Spleen (tissue), 11 donors: ENCODE measurements at regions not wholly inside any gene's neighbourhood (a gene's known extent, or its start where the extent isn't known, plus 50 kb on each side); places are given as distances from the start of the nearest gene placed in this dataset.

Experiments
- DNase-seq: peaks from one replicate; pipeline ENCODE4 v3.0.0-alpha.2; 2020
- H3K27ac ChIP-seq, 8 donors: fragments of 200-600 bp; sonication (generic) in 7 of 8; 1 replicate in 4 of 8; 2 replicates in 4 of 8; pipeline versions ENCODE4 v1.5.0 to v1.8.0; 2016 to 2021; ENCODE audit warnings: inconsistent platforms in 4 of 8, mild to moderate bottlenecking in 4 of 8, moderate library complexity in 1 of 8
- H3K27me3 ChIP-seq, 7 donors: fragments of 200-600 bp; sonication (generic) in 6 of 7; replicated peaks in 1 of 7; 1 replicate in 4 of 7; 2 replicates in 3 of 7; pipeline versions ENCODE4 v1.5.0 to v1.8.0; 2016 to 2021; ENCODE audit warnings: inconsistent platforms in 3 of 7, mild to moderate bottlenecking in 1 of 7
- H3K36me3 ChIP-seq, 6 donors: fragments of 200-600 bp; sonication (generic) in 5 of 6; 1 replicate in 4 of 6; 2 replicates in 2 of 6; pipeline versions ENCODE4 v1.5.0 to v1.8.0; 2016 to 2021; ENCODE audit warnings: inconsistent platforms in 2 of 6
- H3K4me1 ChIP-seq, 6 donors: fragments of 200-600 bp; sonication (generic) in 5 of 6; 1 replicate in 3 of 6; 2 replicates in 3 of 6; pipeline versions ENCODE4 v1.5.0 to v1.8.0; 2016 to 2021; ENCODE audit warnings: inconsistent platforms in 3 of 6
- H3K4me3 ChIP-seq, 8 donors: fragments of 200-600 bp; sonication (generic) in 7 of 8; 1 replicate in 4 of 8; 2 replicates in 4 of 8; pipeline versions ENCODE4 v1.5.0 to v1.8.0; 2016 to 2021; ENCODE audit warnings: inconsistent platforms in 4 of 8, mild to moderate bottlenecking in 4 of 8, moderate library complexity in 2 of 8
- H3K9me3 ChIP-seq, 8 donors: fragments of 200-600 bp; sonication (generic) in 7 of 8; 1 replicate in 4 of 8; 2 replicates in 4 of 8; pipeline versions ENCODE4 v1.5.0 to v1.8.0; 2016 to 2021; ENCODE audit warnings: inconsistent platforms in 4 of 8
- CTCF ChIP-seq, 11 experiments: fragments of 200-600 bp in 7 of 11; fragments of 450-650 bp in 4 of 11; sonication (generic) in 4 of 11; IDR thresholded peaks in 8 of 11; conservative IDR thresholded peaks in 3 of 11; 1 replicate in 7 of 11; 2 replicates in 4 of 11; pipeline versions ENCODE4 v1.4.0 to v1.8.0; 2016 to 2021; ENCODE audit warnings: antibody characterized with exemption in 11 of 11, inconsistent platforms in 4 of 11, mild to moderate bottlenecking in 1 of 11
- POLR2A ChIP-seq, 3 donors: fragments of 450-650 bp; IDR thresholded peaks; one replicate each; pipeline ENCODE4 v1.5.1; 2017; ENCODE audit warnings: antibody characterized with exemption in 3 of 3, mild to moderate bottlenecking in 1 of 3
- POLR2AphosphoS5 ChIP-seq, 3 donors: sonication (generic); formaldehyde crosslinking; IDR thresholded peaks; one replicate each; pipeline ENCODE4 v1.5.1; 2017; ENCODE audit warnings: antibody characterized with exemption in 3 of 3
- WGBS, 5 donors: extraction: QIAGEN DNeasy Blood & Tissue Kit in 3 of 5; methylation state at CpG; one replicate each; pipeline versions ENCODE4 v1.1.5 to v1.1.7; 2013 to 2018; 5-methylcytosine and 5-hydroxymethylcytosine counted together
- intact Hi-C: fragments of 100-400 bp; cut with DNase I; formaldehyde crosslinking; loops from one replicate; pipeline ENCODE4 v1.15.0; 2023; ENCODE audit warnings: low total_unique reads
- donor health status: healthy with polysubstance abuse.
- donor health status: DM: no; HTN: no; CAD: no; lungs with moderate emphysema.
- donor health status: DM: no; HTN: no; CAD: no.
- donor health status: Bipolar disorder and iron deficiency.
- donor health status: healthy.
- donor health status: DM: no; HTN: no; CAD: no.
- donor health status: DM: yes; HTN: yes; CAD: no.

GRCh38 chr2:133838642-133839365 is 270.5 kb upstream of the NCKAP5 start:
- Histone ChIP-seq H3K4me3 (no peak overlapping the region), H3K4me1 (no peaks in the 10 kb centered on the region), H3K27ac (no peak overlapping the region), H3K27me3 (no peaks in the 10 kb centered on the region), H3K36me3 (no peaks in the 10 kb centered on the region), H3K9me3 (peaks cover 0 to 3% (median 0%) of the 10 kb centered on the region in 8 donors)
- intact Hi-C loops = no loop called here
- no peak for DNase-seq
- TF ChIP-seq POLR2AphosphoS5 (IDR thresholded peaks at IDR 0.05) (no peak), CTCF (IDR thresholded peaks at IDR 0.05 in 8 of 11, conservative IDR thresholded peaks at IDR 0.05 in 3 of 11) (no peak), POLR2A (IDR thresholded peaks at IDR 0.05) (no peak)
- WGBS, 5 donors = 85 to 91% (median 89%) methylated on average over 7 of the region's 7 CpGs

DNA sequence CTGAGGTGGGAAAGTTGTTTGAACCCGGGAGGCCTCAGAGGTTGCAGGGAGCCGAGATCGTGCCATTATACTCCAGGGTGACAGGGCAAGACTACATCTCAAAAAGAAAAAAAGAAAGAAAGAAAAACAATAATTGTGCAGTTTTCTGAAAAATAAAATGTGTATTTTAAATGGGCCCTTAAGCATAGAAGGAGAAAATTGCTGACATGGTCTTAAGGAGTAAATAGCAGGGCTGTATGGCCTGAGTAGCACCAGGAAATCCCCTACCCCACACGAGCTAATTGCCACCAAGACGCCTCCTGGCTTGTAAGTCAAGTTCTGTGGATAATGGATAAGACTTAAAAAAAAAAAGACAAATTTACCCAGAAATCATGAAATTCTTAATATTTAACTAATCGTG is 271.4 kb upstream of the NCKAP5 start:
- peaks cover 0 to 4% (median 0%) of the 10 kb centered on the region in 7 donors for H3K27me3 ChIP-seq
- no peak for DNase-seq
- no peaks in the 10 kb centered on the region for H3K36me3 ChIP-seq
- TF ChIP-seq POLR2AphosphoS5 (IDR thresholded peaks at IDR 0.05) = no peak
- TF ChIP-seq CTCF (IDR thresholded peaks at IDR 0.05 in 8 of 11, conservative IDR thresholded peaks at IDR 0.05 in 3 of 11) = no peak
- no peak for TF ChIP-seq POLR2A (IDR thresholded peaks at IDR 0.05)
- H3K9me3 ChIP-seq = peaks cover 0 to 3% (median 0%) of the 10 kb centered on the region in 8 donors
- WGBS, 5 donors = 76 to 90% (median 84%) methylated on average over 6 of the region's 6 CpGs
- intact Hi-C loops = loop anchor here (10.0 kb wide), 1 partner anchor 1295 kb away; no protein-coding TSS in a partner anchor
- no peak overlapping the region for H3K27ac ChIP-seq
- no peak overlapping the region for H3K4me3 ChIP-seq
- H3K4me1 ChIP-seq = no peaks in the 10 kb centered on the region

GRCh38 chr2:133840761-133841160 is 272.5 kb upstream of the NCKAP5 start:
- Histone ChIP-seq H3K36me3 (no peaks in the 10 kb centered on the region), H3K27ac (no peak overlapping the region), H3K4me3 (no peak overlapping the region), H3K27me3 (peaks cover 0 to 13% (median 0%) of the 10 kb centered on the region in 7 donors), H3K9me3 (no peaks in the 10 kb centered on the region), H3K4me1 (no peaks in the 10 kb centered on the region)
- DNase-seq = no peak
- 78 to 91% (median 80%) methylated on average over 7 of the region's 7 CpGs for WGBS, 5 donors
- intact Hi-C loops = loop anchor here (10.0 kb wide), 1 partner anchor 1296 kb away; no protein-coding TSS in a partner anchor
- no peak for TF ChIP-seq CTCF (IDR thresholded peaks at IDR 0.05 in 8 of 11, conservative IDR thresholded peaks at IDR 0.05 in 3 of 11)
- no peak for TF ChIP-seq POLR2A (IDR thresholded peaks at IDR 0.05)
- no peak for TF ChIP-seq POLR2AphosphoS5 (IDR thresholded peaks at IDR 0.05)

DNA sequence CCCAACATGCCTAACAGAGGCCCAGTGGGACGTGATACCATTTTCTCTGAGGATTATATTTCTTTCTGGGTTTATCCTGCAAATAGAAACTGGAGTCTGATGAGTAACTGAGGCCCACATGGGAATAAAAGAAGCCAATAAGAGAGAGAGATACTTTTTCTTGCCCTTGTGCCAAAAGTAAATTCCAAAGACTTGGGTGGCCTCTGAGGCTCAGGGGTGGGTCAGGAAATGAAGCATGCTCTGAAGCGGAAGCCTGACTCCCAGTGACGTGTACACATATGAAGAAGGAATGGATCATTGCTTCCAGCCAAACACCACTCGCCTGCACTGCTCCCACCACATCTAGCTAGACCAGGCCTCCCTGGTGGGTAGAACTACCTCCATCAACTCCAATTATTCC is 273.6 kb upstream of the NCKAP5 start:
- intact Hi-C loops = loop anchor here (10.0 kb wide), 1 partner anchor 1297 kb away; no protein-coding TSS in a partner anchor
- no peaks in the 10 kb centered on the region for H3K36me3 ChIP-seq
- TF ChIP-seq POLR2A (IDR thresholded peaks at IDR 0.05) (no peak), POLR2AphosphoS5 (IDR thresholded peaks at IDR 0.05) (no peak), CTCF (IDR thresholded peaks at IDR 0.05 in 8 of 11, conservative IDR thresholded peaks at IDR 0.05 in 3 of 11) (no peak)
- WGBS, 5 donors = 49 to 71% (median 65%) methylated on average over 4 of the region's 4 CpGs
- peaks cover 0 to 16% (median 0%) of the 10 kb centered on the region in 7 donors for H3K27me3 ChIP-seq
- no peaks in the 10 kb centered on the region for H3K9me3 ChIP-seq
- no peak for DNase-seq
- H3K4me3 ChIP-seq = no peak overlapping the region
- H3K27ac ChIP-seq = no peak overlapping the region
- no peaks in the 10 kb centered on the region for H3K4me1 ChIP-seq
